ENCODE measurements at regions not wholly inside any gene's neighbourhood (a gene's known extent, or its start where the extent isn't known, plus 50 kb on each side); places are given as distances from the start of the nearest gene placed in this dataset.

DNA sequence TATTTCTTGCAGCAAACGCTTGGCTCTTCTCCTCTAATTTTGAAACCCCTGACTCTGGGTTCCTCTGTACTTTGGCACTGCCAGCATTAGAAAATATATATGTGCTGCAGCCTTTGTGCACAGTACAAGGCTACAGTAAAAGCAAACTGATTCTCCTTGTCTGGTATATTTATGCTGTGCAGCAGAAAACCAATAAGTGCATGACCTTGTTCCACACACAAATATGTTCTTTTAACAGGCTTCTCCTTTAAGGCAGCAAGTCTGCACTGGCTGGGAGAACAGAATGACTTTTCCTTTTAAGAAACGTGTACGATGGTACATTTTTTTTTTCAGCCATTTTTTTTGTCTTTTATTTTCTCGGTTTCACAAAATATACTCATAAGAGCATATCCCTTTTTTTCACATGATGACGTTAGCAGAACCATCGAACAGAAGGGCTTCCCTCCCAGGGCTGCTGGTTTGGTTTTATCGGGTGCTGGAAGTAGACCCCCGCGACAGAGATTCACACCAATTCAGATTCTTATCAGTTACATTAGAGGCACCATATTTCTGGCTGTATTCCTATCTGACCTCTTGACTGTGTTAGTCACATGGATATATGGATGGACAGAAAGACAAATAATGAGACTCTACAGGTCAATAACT lies 129.9 kb upstream of the ARID1B start:
- DNase-seq = no peak

GRCh38 chr6:156646496-156646895 lies 130.7 kb upstream of the ARID1B start:
- no peak for DNase-seq

DNA sequence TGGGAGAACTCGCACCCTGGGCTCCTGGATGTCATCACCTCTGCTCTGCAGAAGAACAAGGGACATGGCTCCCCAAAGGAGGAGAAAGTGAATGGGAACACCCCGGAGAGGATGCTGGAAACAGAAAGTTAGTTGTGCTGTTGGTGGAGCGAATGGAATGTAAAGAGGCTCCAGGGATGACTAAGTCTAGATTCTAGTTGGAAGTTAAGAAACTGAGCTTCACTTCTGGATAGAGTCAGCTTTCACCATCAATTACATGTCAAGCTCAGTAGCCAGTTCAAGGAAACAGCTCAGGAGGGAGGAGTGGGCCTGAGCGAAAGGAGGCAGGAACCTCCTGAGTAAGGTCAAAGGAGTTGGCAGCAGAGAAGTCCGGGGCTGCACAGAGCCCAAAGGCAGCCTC lies 132.1 kb upstream of the ARID1B start:
- no peak for DNase-seq

- DNase-seq = no peak
Measured at GRCh38 chr6:156639009-156639721, 138.0 kb upstream of the ARID1B start.

GRCh38 chr6:156638581-156638980 lies 138.6 kb upstream of the ARID1B start:
- no peak for DNase-seq

- no peak for DNase-seq
Measured at GRCh38 chr6:156634951-156635371, 142.2 kb upstream of the ARID1B start.

GRCh38 chr6:156634048-156634447 lies 143.1 kb upstream of the ARID1B start:
- DNase-seq = no peak

- no peak for DNase-seq
Measured at GRCh38 chr6:156633291-156633690, 143.9 kb upstream of the ARID1B start.

DNA sequence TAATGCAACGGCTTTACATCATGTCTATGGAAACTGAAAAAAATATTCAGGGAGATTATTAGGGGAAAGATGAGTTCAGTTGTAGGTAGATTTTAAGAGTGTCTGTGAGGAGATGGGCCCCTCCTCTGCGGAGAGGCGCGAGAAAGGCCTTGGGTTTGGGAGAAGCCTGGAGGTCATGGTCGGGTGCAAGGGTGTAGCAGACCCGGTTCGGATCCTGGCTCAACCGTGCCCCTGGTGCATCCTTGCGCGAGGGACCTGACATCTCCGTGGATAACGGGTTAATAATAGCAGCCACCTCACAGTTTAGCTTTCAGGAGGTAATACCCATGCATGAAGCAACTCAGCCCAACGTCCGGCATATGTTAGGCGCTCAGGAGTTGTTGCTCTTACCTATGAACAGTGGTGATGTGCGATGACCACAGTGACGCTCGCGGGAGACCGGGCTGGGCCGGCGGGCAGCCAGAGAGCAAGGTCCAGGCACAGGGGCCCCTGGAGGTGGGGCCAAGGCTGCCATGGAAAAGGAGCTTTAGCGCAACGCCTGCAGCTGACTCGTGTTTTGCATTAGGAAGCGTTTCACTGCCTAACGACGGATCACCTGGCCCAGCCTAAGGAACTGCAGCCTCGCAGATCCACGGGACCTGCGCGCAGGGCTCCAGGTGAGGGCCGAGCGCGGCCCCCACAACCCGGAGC lies 146.4 kb upstream of the ARID1B start:
- DNase-seq = no peak

DNA sequence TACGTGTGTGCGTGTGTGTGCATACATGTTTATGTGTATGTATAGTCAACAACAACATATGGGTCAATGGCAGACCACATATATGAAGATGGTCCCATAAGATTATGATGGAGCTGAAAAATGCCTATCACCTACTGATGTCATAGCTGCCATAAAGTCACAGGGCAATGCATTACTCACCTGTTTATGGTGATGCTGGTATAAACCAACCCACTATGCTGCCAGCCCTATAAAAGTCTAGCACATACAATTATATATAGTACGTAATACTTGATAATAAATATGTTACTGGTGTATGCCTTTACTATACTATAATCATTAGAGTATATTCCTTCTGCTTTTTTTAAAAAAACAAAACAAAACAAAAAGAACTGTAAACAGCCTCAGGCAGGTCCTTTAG lies 148.4 kb upstream of the ARID1B start:
- no peak for DNase-seq

DNA sequence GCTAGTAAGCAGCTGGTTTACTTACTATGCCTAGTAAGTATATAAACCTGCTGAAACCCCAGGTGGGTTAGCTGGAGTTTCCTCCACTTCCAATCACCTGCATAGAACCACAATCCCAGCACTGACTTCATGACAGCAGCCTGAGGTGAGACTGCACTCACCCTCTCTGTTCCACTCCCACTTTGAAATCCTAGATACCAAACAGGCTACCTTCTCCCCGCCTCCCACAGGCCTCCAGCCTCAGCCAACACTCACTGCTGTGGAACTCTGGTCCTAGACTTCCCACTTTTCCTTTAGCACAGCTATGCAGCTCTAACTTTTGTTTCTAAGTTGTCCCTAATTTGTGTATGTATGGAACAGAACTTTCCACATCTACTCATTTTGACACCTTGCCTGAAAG lies 149.7 kb upstream of the ARID1B start:
- no peak for DNase-seq

GRCh38 chr6:156622185-156622584 lies 155.0 kb upstream of the ARID1B start:
- DNase-seq = no peak

DNA sequence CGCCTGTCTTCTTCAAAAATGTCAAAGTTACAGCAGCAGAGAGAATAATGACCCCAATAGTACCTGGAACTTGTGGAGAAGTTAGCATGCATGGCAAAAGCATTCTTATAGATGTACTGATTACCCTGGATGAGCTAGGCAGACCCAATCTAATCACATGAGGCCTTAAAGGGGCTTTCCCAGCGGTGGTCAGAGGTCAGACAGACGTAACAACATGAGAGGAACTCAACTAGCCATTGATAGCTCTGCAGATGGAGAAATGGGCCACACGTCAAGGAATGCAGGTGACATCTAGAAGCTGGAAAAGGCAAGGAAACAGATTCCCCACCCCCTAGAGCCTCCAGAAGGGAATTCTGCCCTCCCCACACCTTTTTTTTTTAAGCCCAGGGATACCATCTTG lies 156.8 kb upstream of the ARID1B start:
- no peak for DNase-seq

DNA sequence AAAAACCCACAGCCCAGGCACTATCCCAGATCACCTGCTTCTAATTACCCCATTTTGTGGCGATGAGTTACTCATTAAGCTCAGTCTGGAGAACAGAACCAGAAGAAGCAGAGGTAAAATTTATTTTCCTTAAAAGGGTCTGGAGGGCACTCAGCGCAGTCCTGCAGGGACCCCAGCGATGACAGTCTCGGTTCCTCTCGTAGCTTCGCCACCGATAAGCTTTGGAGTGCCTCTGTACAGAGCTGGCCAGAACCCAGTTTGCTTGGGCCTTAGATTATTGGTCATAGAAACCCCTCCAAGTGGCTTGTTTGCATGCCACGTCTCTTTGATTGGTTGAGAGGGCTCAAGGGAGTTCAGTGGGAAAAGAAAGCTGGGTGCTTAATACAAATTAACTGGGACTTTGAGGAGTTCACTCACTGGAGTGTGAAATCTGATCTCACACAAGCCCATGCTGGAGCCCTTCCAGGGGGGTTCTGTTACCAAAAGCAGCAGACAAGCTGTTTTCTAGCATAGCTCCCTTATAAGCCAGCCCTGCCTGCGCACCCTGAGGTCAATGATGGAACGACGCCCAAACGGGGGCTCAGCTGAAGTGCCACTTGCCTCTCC lies 158.5 kb upstream of the ARID1B start:
- DNase-seq = peak; percentile 80 to 83

GRCh38 chr6:156617941-156618340 lies 159.2 kb upstream of the ARID1B start:
- no peak for DNase-seq

GRCh38 chr6:156617376-156617775 lies 159.8 kb upstream of the ARID1B start:
- DNase-seq = peak in 1 of 2 experiments; percentile 25

DNA sequence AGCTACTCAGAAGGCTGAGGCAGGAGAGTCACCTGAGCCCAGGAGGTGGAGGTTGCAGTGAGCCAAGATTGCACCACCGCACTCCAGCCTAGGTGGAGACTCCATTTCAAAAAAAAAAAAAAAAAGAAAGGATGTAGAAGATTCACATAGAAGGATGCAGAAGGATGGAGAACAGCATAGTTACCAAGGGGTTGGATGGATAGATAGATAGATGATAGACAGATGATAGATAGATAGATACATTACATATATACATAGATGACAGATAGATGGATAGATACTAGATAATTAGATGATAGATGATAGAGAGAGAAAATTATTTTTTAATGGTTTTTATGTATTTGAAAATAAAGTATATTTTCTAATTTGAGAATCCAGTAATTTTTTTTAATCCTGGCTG lies 160.7 kb upstream of the ARID1B start:
- DNase-seq = no peak

GRCh38 chr6:156613996-156614395 lies 163.2 kb upstream of the ARID1B start:
- no peak for DNase-seq

DNA sequence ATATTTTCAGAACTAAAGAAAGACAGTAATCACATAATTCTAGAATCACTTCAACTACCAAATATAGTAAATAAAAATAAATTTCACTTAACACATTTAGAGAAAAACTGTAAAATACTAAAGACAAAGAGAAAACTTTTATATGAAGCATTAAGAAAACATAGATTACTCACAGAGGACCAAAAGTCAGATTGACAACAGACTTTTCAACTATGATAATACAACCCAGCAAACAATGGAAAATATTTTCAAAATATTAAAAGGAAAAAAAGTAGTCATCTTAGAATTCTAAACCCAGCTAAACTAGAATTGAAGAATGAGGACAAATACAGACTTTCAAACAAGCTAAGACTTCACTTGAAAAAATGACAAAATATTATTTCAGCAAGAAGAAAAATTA lies 164.8 kb upstream of the ARID1B start:
- no peak for DNase-seq

- no peak for DNase-seq
Measured at GRCh38 chr6:156602066-156602385, 175.2 kb upstream of the ARID1B start.

DNA sequence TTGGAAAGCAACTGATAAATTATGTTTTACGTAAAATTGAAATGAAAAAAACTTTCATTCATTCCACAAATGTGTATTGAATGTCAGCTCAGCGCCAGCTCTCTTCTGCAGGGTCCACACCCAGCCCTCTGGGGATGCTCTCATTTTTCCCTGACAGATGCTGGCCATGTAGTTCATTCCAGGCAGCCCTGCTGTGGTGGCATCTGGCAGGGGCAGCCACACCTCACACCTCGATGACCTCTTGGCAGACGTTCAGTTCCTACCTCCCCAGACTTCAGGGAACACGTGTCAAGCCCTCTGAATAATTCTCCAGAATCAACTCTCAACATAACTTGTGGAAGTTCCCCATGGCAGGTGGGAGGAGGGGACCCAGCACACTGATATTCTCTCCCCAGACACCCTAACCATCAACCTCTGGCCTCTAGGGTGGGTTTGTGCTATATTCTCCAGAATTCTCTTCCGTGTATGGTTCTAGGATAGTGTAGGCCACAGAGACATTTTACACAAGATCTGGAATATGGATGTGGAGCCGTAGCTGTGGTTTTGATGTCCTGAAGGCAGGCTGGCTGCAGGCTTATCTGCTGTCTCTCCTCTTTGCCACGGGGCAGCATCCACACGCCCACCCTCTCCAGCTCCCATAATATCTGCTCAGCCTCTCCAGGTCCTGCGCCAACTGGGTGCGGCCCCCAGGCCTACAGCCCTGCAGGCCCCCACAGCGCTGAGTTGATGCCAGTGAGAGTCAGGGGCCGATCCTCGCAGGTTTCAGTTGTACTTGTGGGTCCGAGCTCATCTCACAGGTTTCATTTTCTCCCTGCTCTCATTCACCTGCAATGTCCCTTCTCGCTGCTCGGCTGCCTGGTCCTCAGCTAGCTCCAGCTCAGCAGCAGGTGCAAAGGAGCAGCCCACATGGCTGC lies 175.8 kb upstream of the ARID1B start:
- DNase-seq = no peak

DNA sequence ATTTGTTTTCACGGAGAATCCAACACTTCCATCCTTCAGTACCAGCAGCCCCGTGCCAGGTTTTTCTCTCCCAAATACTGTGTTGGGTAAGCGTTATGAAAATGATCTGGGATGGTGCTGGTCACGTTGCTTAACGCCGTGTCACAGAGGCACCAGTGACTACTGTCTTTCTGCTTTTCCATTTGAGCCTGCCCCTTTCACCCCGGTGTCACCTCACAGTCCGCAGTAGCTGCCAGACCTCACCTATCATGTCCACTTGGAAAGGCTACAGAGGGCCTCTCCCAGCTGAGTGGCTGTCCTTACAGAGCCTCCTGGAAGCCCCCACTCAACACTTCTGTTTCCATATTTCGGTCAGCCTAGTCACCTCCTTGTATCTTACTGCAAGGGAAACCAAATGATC lies 176.5 kb upstream of the ARID1B start:
- no peak for DNase-seq

Data from NCI-H187 (cell line).